Head of caudate nucleus (tissue), 42 donors: ENCODE measurements at regions not wholly inside any gene's neighbourhood (a gene's known extent, or its start where the extent isn't known, plus 50 kb on each side); places are given as distances from the start of the nearest gene placed in this dataset.

Source experiments
- DNase-seq, 42 donors: peaks; one replicate each; pipeline versions ENCODE4 v3.0.0 to v3.0.0-alpha.2; 2020 to 2021; ENCODE audit warnings: mixed read lengths in 7 of 42
- intact Hi-C: fragments of 100-400 bp; cut with DNase I; formaldehyde crosslinking; loops from one replicate; pipeline ENCODE4 v1.15.0; 2022

GRCh38 chr6:241336-241865 lies 50.9 kb upstream of the DUSP22 start:
- DNase-seq = no peak
- intact Hi-C loops = no loop called here
